ENCODE measurements at regions not wholly inside any gene's neighbourhood (a gene's known extent, or its start where the extent isn't known, plus 50 kb on each side); places are given as distances from the start of the nearest gene placed in this dataset.

- H3K4me1 ChIP-seq (ENCODE audit: control insufficient read depth in 1 of 2, low read depth in 2 of 2), result no peaks in the 10 kb centered on the region
- no peak overlapping the region for H3K27ac ChIP-seq
- ATAC-seq (ENCODE audit: insufficient number of reproducible peaks, low FRiP score, low read depth), result no peak
- no peak overlapping the region for H3K4me3 ChIP-seq
- H3K9me3 ChIP-seq, result no peaks in the 10 kb centered on the region
- H3K27me3 ChIP-seq (replicated peaks; ENCODE audit: insufficient read depth), result no peaks in the 10 kb centered on the region
- DNase-seq (ENCODE audit: low spot score), result no peak
- TF ChIP-seq CTCF (IDR thresholded peaks at IDR 0.05), result no peak
- no peaks in the 10 kb centered on the region for H3K36me3 ChIP-seq
Observed at GRCh38 chr2:4678927-4679326, 975.6 kb downstream of the DCDC2C start.

- Histone ChIP-seq H3K4me1 (ENCODE audit: control insufficient read depth in 1 of 2, low read depth in 2 of 2) (no peaks in the 10 kb centered on the region), H3K27me3 (replicated peaks; ENCODE audit: insufficient read depth) (no peaks in the 10 kb centered on the region), H3K27ac (no peak overlapping the region), H3K4me3 (no peak overlapping the region), H3K36me3 (no peaks in the 10 kb centered on the region), H3K9me3 (no peaks in the 10 kb centered on the region)
- no peak for TF ChIP-seq CTCF (IDR thresholded peaks at IDR 0.05)
- DNase-seq (ENCODE audit: low spot score) (no peak), ATAC-seq (ENCODE audit: insufficient number of reproducible peaks, low FRiP score, low read depth) (no peak)
Observed at GRCh38 chr2:4679391-4679790, 976.0 kb downstream of the DCDC2C start.

- Histone ChIP-seq H3K4me3 (no peak overlapping the region), H3K9me3 (no peaks in the 10 kb centered on the region)
- TF ChIP-seq CTCF (IDR thresholded peaks at IDR 0.05), result no peak
Observed at GRCh38 chr2:4684921-4685320, 981.5 kb downstream of the DCDC2C start.

GRCh38 chr2:4690913-4691312 lies 987.5 kb downstream of the DCDC2C start:
- no peaks in the 10 kb centered on the region for H3K4me1 ChIP-seq (ENCODE audit: control insufficient read depth in 1 of 2, low read depth in 2 of 2)
- H3K27ac ChIP-seq, result no peak overlapping the region
- DNase-seq (ENCODE audit: low spot score) (no peak), ATAC-seq (ENCODE audit: insufficient number of reproducible peaks, low FRiP score, low read depth) (no peak)
- no peak for TF ChIP-seq CTCF (IDR thresholded peaks at IDR 0.05)
- no peaks in the 10 kb centered on the region for H3K27me3 ChIP-seq (replicated peaks; ENCODE audit: insufficient read depth)
- H3K9me3 ChIP-seq, result no peaks in the 10 kb centered on the region
- no peaks in the 10 kb centered on the region for H3K36me3 ChIP-seq
- H3K4me3 ChIP-seq, result no peak overlapping the region

More at GRCh38 chr2:4684921-4685320, 981.5 kb downstream of the DCDC2C start:
- no peak for DNase-seq (ENCODE audit: low spot score)
- Histone ChIP-seq H3K27me3 (replicated peaks; ENCODE audit: insufficient read depth) (no peaks in the 10 kb centered on the region), H3K36me3 (no peaks in the 10 kb centered on the region), H3K4me1 (ENCODE audit: control insufficient read depth in 1 of 2, low read depth in 2 of 2) (no peaks in the 10 kb centered on the region), H3K27ac (no peak overlapping the region)
- no peak for ATAC-seq (ENCODE audit: insufficient number of reproducible peaks, low FRiP score, low read depth)

DNA sequence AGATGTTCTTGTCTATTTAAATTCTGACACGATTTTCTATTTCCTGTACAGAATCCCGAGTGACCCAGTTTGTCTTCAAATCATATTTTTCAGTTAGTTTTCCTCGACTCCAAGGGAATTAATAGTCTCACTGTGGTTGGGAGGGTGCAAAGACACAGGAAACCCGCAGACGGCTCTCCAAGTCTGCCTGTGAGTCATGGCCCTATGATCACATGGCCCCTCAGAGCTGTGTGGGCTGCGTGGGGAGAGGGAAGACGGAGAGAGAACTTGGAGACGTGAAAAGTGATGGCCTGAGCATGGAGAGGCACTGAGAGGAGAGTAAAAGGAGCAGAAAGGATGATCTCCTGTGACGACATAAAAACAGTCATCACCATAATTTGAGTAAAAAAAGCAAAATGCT lies 989.9 kb downstream of the DCDC2C start:
- no peak for TF ChIP-seq CTCF (IDR thresholded peaks at IDR 0.05)
- H3K4me1 ChIP-seq (ENCODE audit: control insufficient read depth in 1 of 2, low read depth in 2 of 2), result no peaks in the 10 kb centered on the region
- ATAC-seq (ENCODE audit: insufficient number of reproducible peaks, low FRiP score, low read depth) (no peak), DNase-seq (ENCODE audit: low spot score) (no peak)
- no peak overlapping the region for H3K4me3 ChIP-seq
- H3K27ac ChIP-seq, result no peak overlapping the region
- H3K36me3 ChIP-seq, result no peaks in the 10 kb centered on the region
- no peaks in the 10 kb centered on the region for H3K9me3 ChIP-seq
- no peaks in the 10 kb centered on the region for H3K27me3 ChIP-seq (replicated peaks; ENCODE audit: insufficient read depth)

Measured in thoracic aorta (tissue), 2 donors.